SH-SY5Y (cell line): ENCODE measurements at regions not wholly inside any gene's neighbourhood (a gene's known extent, or its start where the extent isn't known, plus 50 kb on each side); places are given as distances from the start of the nearest gene placed in this dataset.

Experiments used
- GATA2 ChIP-seq: IDR thresholded peaks from 2 replicates; pipeline ENCODE4 v1.6.1; 2011; ENCODE audit warnings: mild to moderate bottlenecking, low read depth, low read length
- GATA3 ChIP-seq: IDR thresholded peaks from 2 replicates; pipeline ENCODE4 v1.6.1; 2011; ENCODE audit warnings: low read depth, mild to moderate bottlenecking, low read length, moderate library complexity

DNA sequence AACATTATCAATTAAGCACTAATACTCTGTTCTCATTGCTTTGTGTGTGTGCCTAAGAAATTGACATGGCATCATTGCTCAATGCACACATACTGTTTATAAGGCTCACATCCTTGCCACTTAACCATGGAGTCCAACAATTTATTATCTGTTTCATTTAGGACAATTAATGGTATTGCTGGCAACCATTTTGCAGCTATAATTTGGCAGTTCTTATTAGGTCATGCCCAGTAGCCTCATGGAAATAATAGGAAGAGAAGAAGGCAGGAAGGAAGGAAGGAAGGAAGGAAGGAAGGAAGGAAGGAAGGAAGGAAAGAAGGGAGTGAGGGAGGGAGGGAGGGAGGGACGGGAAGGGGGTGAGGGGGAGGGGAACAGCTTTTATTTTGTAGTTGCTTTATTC, 285.5 kb upstream of the SLC24A2 start:
- TF ChIP-seq GATA2 (no peak), GATA3 (no peak)
